Esophagus mucosa (tissue), 1 donor: ENCODE measurements at regions not wholly inside any gene's neighbourhood (a gene's known extent, or its start where the extent isn't known, plus 50 kb on each side); places are given as distances from the start of the nearest gene placed in this dataset.

Experiments used
- ATAC-seq: fragments of 200-7000 bp; cut with Tn5 transposase; one replicate; pipeline ENCODE4 v1.9.1; 2020
- donor health status: DM: yes; HTN: yes; CAD: no.

DNA sequence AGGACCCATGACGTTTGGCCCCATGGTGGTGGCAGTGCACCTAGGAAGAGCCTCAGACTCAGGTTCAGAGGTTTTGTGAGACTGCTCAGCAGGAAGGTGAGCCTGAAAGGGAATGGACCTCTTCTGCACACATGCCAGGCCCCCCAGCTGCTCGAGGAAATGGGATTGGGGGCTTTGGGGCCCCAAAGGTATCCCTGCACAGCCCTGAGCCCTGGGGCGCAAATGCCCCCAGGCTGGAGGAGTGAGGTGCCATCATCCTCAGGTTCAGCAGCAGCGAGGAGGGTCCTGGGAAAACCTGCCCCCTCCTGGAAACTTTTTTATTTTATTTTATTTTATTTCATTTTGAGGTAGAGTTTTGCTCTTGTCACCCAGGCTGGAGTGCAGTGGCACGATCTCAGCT is 171.8 kb upstream of the MVB12B start:
- ATAC-seq: no peak

DNA sequence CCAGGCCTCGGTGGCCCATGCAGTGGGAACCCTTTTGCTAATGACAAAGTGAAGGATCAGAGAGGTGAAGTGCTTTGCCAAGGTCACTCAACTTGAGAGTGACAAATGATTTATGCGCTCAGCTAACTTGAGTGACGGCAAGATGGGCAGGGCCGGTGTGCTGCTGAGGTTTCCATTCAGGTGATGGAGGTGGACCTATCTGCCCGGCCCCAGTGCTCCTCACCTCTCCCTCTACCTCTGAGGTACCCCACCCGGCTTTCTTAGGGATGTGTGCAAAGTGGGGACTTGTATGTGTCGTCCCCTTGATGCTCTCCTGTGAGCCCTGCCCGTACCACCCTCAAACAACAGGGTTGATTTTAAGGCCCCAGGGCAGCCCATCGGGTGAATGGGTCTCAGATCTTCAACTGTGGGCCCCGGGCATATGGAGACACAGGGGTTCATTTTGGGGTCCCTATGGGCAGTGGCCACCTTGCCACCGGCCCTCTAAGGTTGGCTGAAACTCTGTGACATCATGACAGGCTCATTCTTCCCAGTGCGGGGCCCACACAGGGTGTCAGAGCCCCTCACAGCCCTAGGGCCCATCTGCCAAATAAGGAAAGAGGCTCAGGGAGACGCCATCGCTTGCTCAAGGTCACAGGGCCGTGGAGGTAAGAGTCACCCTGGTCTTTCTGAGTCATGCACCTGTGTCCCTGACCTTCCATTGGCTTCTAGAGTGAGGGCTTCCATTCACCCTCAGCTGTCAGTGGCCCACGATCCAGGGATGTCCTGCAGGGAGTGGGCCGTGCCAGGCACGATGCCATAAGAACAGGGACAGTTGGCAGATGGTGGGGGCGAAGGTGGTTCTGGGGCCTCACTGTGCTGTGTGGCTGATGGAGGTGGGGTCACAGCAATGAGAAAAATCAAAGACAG is 170.6 kb upstream of the MVB12B start:
- ATAC-seq: no peak

DNA sequence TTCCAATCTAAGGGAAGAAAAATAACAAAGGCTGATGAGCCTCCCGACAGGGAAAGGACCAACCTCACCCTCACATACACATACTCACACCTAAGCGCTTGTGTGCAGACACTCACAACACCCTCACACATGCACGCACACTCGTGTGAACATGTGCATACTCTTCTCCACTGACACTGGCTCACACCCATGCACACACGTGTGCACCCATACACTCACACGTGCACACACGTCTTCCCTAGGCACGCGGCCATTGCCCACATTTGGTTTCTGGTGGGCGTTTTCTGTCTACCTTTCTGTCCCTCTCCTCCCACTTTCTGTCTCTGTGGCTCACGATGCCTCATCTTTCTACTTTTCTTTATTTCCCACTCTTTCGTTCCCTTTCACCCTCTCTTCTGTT is 169.7 kb upstream of the MVB12B start:
- no peak for ATAC-seq

DNA sequence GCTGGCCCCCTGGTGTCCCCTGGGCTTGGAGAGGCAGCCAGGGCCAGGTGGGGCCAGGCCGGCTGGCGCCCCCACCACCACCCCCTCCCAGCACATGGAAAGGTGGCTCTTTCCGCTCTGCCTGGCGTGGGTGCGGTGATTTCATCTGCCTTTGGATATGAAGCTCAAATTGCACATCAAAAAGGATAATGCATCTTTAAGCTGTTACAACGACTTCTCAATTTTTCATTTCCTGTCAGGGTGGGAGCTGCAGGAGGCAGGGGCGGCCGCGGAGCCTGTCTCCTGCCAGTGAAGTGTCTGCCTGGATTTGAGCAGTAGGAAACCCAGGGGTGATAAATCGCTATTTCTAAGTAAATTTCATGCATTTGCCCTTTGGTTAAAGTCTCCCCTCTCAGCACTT is 169.2 kb upstream of the MVB12B start:
- ATAC-seq: no peak

DNA sequence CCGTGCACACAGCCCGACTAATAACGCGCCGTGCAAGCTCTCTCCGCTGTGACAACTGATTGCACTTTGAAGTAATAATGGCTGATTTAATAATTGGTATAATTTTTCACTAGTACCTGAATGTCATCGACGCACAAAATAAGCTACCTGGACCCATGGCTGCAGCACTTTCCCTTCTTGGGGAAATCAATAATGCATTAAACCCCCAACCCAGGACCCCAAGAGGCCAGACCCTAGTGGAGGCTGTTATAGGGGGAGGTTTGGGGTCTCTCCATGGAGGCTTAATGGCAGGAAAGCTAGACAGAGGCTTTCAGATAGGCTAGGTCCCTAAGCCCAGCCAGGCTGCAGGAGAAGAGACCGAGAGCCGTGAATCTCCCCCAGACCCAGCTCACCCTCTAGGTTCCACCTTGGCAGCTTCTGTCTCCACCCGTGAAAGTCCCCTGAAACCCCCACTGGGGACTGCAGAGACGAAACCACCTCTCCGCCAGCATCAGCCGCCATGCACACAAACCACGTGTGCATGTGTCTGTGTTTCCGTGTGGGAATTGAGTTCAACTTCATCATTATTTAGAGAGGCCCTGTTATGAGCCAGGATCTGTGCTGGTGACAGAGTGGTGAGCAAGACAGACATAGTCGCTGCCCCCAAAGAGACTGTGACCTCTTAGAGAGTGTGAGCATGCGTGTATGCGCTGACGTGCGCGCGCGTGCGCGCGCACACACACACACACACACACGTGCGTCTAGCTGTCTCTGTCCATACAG is 168.6 kb upstream of the MVB12B start:
- no peak for ATAC-seq

DNA sequence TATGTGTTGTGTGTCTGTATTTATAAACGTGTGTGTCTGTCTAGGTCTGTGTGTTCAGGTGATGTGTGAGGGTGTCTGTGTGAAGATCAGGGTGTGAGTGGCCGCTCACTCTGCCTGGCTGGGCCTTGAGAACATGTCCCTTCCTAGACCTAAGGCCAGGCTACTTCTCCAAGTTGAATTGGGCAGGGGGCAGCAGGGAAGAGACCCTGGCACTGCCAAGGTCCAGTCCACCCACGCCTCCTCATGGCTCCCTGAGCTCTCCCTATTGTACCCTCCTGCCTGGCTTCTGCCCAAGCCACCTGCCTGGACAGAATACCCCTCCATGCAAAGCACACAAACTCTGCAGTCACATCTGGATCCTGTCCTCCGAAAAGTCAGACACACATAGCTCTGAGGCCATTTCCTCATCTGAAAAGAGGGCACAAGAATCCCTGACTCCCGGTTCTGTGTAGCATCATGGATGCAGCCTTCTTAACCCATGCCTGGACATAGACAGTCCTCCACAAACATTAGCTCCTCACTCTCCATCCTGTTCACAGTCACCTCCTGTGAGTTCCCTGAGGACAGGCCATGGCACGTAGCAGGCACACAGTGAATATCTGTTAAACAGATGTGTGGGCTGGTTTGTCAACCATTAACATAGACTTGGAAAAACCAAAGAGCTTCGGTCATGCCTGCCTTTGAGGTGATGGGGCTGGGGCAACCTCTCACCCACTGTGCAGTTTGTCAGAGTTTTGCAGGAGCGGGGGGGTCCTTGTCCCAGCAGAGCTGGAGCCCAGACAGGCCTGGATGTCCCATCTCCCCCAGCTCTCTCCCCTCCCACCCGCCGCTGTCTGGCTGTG is 167.8 kb upstream of the MVB12B start:
- ATAC-seq: no peak

DNA sequence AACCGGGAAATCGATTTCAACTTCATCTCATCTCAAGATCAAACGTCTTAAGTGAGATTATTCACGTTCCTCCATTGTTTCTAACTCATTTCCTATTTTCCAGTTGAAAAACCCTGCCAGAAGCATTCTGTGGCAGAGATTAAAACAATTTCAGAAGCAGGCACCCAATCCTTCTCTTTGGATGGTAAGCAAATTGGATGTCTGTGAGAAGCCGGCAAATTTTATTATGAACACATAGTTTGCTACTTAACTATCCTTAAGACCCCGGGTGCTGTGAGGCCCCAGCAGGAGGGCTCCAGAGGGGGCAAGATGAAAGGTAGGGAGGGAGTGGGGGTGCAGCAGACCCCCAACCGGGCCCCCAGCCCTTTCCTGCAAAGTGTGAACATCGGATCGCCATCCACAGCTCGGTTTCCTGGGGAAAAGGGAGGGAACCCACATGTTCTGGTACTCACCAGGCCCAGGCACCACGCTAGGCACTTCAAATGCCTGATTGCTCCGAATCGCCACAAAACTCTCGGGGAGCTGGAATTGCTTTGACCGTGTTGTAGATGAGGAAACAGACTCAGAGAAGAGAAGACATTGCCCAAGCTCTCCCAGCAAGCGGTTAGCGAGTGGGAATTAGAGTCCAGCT is 167.1 kb upstream of the MVB12B start:
- no peak for ATAC-seq

DNA sequence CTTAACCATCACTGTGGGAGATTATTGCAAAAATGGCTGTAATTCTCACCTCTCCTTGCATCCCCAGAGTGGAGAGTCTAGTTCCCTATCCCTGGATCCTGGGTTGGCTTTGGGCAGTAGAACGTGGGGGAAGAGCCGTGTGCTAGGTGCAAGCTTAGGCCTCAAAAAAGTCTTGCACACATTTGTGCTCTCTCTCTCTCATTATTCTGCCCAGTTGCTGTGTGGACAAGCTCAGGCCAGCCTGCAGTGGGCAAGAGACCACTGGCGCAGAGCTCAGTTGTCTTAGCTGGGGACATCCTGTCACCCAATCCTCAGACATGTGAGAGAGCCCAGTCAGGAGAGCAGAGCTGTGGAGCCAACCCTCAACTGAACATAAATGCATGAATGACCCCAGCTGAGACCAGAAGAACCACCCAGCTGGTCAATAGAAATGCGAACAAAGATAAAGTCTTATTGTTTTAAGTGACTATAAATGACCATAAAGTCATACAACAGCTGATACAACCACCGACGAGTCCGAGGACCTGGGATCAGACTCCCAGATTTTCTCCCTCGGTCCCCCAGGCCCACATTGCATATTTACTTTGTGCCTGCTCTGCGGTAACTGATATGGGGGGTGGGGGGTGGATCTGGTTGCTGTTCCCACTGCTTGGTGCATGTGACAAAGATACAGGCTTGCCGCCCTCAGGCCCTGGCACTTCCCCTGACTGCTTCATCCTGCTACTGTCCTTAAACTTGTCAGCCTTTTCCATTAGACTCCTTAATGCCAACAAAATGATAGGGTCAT is 166.4 kb upstream of the MVB12B start:
- no peak for ATAC-seq

DNA sequence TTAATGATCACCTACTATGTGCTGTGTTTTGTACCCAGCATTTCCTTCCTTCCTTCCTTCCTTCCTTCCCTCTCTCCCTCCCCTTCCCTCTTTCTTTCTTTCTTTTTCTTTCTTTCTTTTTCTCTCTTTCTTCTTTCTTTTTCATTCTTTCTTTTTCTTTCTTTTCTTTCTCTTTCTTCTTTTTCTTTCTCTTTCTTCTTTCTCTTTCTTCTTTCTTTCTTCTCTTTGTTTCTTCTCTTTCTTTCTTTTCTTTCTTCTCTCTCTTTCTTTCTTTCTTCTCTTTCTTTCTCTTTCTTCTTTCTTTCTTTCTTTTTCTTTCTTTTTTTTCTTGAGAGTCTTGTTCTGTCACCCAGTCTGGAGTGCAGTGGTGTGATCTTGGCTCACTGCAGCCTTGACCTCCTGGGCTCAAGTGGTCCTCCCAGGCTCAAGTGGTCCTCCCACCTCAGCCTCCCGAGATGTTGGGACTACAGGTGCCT is 165.7 kb upstream of the MVB12B start:
- no peak for ATAC-seq

DNA sequence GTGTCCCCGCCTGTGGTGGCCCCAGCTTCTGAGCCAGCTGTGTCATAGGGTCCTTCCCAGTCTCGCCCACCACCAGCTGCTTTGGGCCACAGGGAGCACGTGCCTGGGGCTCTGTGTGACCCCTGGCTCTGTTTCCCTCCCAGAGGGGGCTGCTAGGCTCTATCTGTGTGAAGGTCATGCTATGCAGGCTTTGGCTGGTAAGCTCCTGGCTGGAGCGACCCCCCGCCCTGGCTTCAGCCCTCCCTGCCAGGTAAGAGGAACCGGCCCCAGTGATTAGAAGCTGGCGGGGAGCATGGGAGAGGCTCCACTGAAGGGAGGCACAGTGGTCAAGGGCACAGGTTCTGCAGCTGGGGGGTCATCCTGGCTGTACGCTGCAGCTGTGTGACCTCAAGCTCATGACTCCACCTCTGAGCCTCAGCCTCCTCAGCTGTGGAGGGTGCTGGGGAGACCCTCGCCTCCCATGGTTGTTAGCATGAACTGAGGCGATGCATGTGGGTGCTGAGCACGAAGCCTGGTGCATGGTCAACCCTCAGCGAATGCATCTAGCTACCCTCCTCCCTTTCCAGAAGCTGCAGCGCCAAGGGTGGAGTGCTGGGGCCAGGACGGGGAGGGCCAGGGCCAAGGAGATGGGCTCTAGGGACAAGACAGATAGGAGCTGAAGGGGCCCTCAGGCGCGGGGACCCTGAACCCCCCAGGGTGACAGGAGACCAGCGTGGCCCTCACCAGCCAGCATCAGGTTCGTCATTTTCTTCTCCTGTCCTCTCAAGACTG is 163.8 kb upstream of the MVB12B start:
- no peak for ATAC-seq

DNA sequence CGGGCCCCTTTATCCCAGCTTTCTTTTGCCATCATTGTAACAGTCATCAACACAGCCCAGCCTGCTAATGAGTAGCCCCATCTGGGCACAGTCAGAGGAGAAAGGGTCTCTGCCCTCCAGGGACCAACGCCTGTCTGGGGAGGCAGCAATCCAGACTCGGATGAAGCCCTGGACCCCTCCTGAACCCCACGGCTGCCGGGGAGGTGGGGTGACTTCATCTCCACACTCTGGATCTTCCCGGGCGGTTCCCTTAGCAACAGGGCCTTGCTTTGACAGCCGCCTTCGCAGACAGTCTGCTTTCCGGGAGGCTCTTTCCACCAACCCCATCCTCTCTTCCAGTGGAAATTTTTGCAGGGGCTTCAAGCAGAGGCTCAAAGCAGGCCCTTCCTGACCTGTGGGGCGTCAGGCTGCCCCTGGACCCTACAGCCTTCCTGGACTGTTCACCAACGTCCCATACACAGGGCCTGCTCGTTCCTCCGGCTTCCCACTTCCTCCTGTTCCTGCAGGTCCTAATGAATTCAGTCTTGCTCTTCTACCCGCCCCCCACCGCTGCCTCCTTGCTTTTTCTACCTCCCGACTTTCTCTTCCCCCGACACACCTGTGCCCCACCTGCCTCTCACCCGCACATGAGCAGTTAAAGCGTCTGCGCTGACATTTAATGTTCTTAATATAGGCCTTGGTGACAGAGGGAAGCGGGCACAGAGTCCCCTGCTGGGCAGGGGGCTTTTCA is 161.7 kb upstream of the MVB12B start:
- ATAC-seq: no peak

DNA sequence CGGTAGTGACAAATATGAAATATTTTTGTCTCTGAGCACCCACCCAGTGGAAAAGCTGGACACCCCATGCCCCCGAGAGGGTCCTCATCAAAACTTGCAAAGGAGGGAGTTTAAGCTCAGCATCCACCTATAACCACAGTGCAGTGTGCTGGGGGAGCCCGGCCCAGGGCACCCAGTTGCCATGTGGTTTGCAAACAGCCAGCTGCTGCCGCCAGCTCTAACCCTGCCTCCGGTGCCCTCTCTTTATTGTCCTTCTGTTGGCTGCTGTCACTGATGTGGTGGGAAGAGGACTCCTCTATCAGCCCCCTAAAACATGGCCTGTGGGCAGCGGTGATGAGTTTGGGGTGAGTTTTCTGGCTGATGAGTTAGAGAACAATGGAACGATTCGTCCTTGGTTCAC is 160.9 kb upstream of the MVB12B start:
- ATAC-seq: no peak

DNA sequence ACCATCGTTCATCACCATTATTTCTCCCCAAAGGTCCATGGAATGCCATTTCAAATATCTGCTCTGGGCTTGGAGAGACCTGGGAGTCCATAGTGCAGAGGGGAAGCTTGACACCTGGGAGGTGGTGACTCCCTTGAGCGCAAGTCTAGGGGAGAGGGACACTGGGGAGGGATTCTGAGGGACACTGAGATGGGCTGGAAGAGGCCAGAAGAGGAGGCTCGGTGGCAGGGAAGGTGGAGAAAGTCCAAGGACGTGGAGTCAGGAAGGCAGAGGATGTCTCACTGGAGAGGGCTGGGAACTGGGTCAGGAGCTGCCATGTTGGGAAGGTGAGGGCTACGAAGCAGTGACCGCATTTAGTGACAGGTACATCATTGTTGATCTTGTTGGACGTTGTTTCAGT is 160.3 kb upstream of the MVB12B start:
- ATAC-seq: no peak

DNA sequence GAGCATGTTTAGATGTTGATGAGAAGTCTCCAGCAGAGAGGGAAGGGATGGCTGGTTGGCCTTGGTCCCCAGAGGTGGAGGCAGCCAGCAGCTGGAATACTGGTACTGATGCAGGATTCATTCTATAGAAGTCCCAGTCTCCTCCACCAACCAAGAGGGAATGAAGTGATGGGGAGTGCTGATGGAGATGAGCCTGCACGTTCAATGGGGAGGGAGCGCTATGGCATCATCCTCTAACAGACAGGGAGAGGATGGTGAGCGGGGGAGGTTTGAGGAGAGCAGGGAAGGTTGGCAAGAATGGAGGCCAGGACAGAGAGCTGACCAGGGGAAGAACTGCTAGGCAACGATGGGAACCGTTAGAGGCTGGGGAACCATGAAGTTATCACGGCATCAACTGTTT is 159.8 kb upstream of the MVB12B start:
- no peak for ATAC-seq

DNA sequence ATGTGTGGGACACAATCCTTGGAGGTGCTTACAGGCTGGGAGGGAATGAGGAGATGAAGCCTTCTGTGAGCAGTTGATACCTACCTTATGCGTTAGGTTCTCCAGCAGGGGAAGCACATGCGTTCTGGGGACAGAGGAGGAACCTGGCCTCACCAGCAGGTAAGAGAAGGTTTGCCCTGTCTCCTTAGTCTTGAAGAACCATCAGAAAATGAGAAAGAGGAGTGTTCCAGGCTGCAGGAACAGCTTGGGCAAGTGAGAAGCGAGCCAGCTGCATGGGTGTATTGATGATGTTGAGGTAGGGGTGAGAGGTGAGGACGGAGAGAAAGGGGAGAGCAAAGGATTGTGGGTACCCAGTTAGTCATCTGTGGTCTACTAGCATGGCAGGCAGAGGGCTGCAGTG is 156.9 kb upstream of the MVB12B start:
- ATAC-seq: no peak

DNA sequence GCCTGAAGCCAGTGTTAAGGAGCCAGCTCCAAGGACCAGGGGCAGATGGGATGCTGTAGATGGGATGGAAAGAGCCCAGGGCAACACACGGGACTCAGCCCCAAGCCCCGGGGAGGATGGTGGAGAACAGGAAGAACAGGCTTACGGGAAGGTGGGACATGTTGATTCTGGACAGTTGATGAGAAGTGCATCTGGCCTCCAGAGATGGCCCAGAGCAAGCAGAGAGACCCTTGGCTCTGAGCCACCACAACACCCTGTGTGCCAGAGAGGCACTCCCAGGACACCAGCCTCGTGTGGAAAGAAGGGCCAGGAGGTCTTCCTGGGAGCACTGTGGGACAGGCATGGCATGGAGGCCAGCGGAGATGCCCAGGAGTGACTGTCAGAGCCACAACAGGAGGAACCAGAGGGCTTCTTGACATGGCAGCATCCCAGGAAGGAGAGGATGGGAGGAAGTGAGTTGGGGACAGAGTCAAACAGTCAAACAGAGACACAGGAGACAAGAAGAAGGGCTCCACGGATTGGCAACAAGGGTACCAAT is 156.3 kb upstream of the MVB12B start:
- no peak for ATAC-seq

DNA sequence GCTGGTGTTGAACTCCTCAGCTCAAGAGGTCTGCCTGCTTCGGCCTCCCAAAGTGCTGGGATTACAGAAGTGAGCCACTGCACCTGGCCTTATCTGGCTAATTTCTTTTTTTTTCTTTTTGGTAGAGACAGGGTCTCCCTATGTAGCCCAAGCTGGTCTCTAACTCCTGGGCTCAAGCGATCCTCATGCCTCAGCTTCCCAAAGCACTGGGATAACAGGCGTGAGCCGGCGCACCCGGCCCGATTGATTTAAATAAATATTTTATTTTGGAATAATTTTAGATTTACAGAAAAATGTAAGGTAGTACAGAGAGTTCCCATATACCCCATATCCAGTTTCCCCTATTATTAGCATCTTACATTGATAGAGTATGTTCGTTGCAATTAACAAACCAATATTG is 155.0 kb upstream of the MVB12B start:
- no peak for ATAC-seq

DNA sequence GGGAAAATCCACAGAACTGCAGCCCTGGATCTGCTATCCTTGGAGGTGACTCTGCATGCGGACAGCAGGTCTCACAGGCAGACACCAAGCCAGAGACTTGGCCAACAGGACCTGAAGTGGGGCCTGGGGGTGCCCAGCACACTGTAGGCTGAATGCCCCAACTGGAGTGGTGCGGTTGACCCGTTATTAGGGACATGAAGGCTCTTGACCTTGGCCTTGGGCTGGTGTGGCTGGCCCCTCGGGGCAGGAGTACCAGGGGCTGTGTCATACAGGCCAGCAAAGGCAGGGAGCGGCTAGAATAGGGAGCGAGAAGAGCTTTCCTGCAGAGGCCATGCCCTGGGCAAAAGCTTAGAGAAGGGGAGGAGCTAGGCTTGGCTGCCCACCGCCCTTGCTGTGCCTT is 153.2 kb upstream of the MVB12B start:
- no peak for ATAC-seq

DNA sequence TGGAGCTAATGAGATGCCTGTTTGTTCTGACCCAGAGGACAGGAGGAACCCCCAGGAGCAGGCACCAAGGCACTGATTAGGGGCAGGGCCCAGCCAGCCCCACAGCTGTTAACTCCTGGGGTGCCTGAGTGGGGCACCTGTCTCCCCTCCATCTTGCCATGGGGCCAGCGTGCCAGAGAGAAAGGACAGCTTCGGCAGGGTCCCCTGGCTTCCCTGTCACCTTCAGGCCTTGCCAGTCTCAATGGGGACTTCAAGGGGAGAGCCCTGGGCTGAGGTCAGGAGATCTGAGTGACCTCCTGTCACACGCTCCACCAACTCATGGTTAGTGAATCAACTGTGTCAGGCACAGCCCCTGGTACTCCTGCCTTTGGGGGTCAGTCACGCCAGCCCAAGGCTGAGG is 152.7 kb upstream of the MVB12B start:
- ATAC-seq: no peak

DNA sequence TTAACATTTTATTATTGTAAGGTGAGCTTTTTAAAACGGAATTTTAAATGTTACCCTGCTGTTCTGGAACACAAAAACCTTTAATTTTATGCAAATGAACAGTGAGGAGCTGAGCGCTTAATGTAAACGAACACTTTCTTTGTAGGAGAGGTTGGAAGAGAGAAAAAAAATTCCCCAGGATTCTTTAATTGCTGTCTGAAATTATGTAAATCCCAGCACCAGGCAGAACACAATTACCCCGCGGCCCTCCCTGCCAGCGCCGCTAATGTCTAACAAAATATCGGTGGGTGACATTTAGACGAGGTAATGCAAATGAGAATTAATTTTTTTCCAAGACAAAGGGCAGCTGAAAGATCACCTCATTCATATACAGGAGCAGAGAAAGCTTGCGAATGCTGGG is 143.4 kb upstream of the MVB12B start:
- no peak for ATAC-seq
